SK-N-SH (cell line): ENCODE measurements at regions not wholly inside any gene's neighbourhood (a gene's known extent, or its start where the extent isn't known, plus 50 kb on each side); places are given as distances from the start of the nearest gene placed in this dataset.
A peak's percentile ranks its signal among the peaks of the same experiment; 100 is the strongest.

Experiments
- CTCF ChIA-PET: fragments of 300-600, 350-600 bp; formaldehyde crosslinking; extraction: SDS; loops from one replicate; lab custom pipeline; 2021; lab: Yijun Ruan, JAX
- POLR2A ChIA-PET: fragments of 350-600 bp; sonication (Branson Sonifier 250); formaldehyde crosslinking; extraction: SDS; loops from one replicate; lab custom pipeline; 2020; ENCODE audit warnings: antibody characterized with exemption, inconsistent platforms; lab: Yijun Ruan, JAX
- DNase-seq: peaks from one replicate; pipeline ENCODE4 v3.0.0; 2012
- H2AFZ ChIP-seq: fragments of 200-600 bp; sonication (generic); 2 replicates; pipeline ENCODE4 v1.8.1; 2016; ENCODE audit warnings: antibody characterized with exemption, mild to moderate bottlenecking, low read depth
- H3F3A ChIP-seq: fragments of 200-600 bp; sonication (generic); replicated peaks from 2 replicates; pipeline ENCODE3; 2016; ENCODE audit warnings: antibody characterized with exemption, mild to moderate bottlenecking; ENCODE audit not compliant: insufficient read depth
- H3K27ac ChIP-seq, 2 experiments: fragments of 200-500 bp in 1 of 2; fragments of 200-600 bp in 1 of 2; sonication (Bioruptor generic) in 1 of 2; sonication (generic), shearing (Covaris generic) in 1 of 2; 2 replicates each; pipeline versions ENCODE4 v1.5.1 to v1.6.1; 2014 to 2016; ENCODE audit warnings: low read depth in 2 of 2, inconsistent platforms in 1 of 2, low read length in 1 of 2, mild to moderate bottlenecking in 1 of 2, mixed read lengths in 1 of 2
- H3K27me3 ChIP-seq: fragments of 200-600 bp; sonication (generic), shearing (Covaris generic); 2 replicates; pipeline ENCODE4 v1.6.1; 2016; ENCODE audit warnings: mixed run types; ENCODE audit not compliant: insufficient read depth
- H3K36me3 ChIP-seq, 2 experiments: fragments of 200-500 bp in 1 of 2; fragments of 200-600 bp in 1 of 2; sonication (Bioruptor generic) in 1 of 2; sonication (generic) in 1 of 2; replicated peaks in 1 of 2; 2 replicates each; pipeline versions ENCODE3 to v1.5.1; 2014 to 2016; ENCODE audit warnings: low read length in 1 of 2, mild to moderate bottlenecking in 1 of 2; ENCODE audit not compliant: insufficient read depth in 2 of 2, control insufficient read depth in 1 of 2
- H3K4me1 ChIP-seq, 2 experiments: fragments of 200-500 bp in 1 of 2; fragments of 200-600 bp in 1 of 2; sonication (Bioruptor generic) in 1 of 2; sonication (generic), shearing (Covaris generic) in 1 of 2; 2 replicates each; pipeline versions ENCODE4 v1.5.1 to v1.6.1; 2014 to 2016; ENCODE audit warnings: low read depth in 1 of 2, low read length in 1 of 2, mixed run types in 1 of 2; ENCODE audit not compliant: insufficient read depth in 2 of 2, control insufficient read depth in 1 of 2
- H3K4me2 ChIP-seq: fragments of 200-600 bp; sonication (generic), shearing (Covaris generic); 2 replicates; pipeline ENCODE4 v1.6.1; 2017; ENCODE audit warnings: mixed run types
- H3K4me3 ChIP-seq, 2 experiments: fragments of 200-500 bp in 1 of 2; fragments of 200-600 bp in 1 of 2; sonication (Bioruptor generic) in 1 of 2; sonication (generic), shearing (Covaris generic) in 1 of 2; 2 replicates each; pipeline versions ENCODE4 v1.5.1 to v1.8.1; 2014 to 2016; ENCODE audit warnings: low read depth in 2 of 2, inconsistent platforms in 1 of 2, low read length in 1 of 2, mild to moderate bottlenecking in 1 of 2, mixed read lengths in 1 of 2, moderate library complexity in 1 of 2
- H3K79me2 ChIP-seq: fragments of 200-600 bp; sonication (generic); 2 replicates; pipeline ENCODE4 v1.8.1; 2017; ENCODE audit warnings: mild to moderate bottlenecking; ENCODE audit not compliant: insufficient read depth
- H3K9ac ChIP-seq: fragments of 200-600 bp; sonication (generic); 2 replicates; pipeline ENCODE4 v1.6.1; 2017; ENCODE audit warnings: mixed run types
- H3K9me2 ChIP-seq: fragments of 200-600 bp; sonication (generic); 2 replicates; pipeline ENCODE4 v1.6.1; 2017; ENCODE audit warnings: mixed run types
- H3K9me3 ChIP-seq: fragments of 200-600 bp; sonication (generic); 2 replicates; pipeline ENCODE4 v1.6.1; 2017; ENCODE audit warnings: mixed run types, mild to moderate bottlenecking, moderate library complexity
- H4K20me1 ChIP-seq: fragments of 200-600 bp; sonication (generic); 2 replicates; pipeline ENCODE4 v1.6.1; 2017; ENCODE audit warnings: mild to moderate bottlenecking, mixed run types; ENCODE audit not compliant: insufficient read depth
- EP300 ChIP-seq, 2 experiments: IDR thresholded peaks; 2 replicates each; pipeline versions ENCODE4 v1.4.0 to v1.6.1; 2012; ENCODE audit warnings: borderline replicate concordance in 1 of 2, low read depth in 1 of 2, low read length in 1 of 2
- FOSL2 ChIP-seq: IDR thresholded peaks from 2 replicates; pipeline ENCODE4 v1.4.0; 2012; ENCODE audit warnings: low read depth, mild to moderate bottlenecking, moderate library complexity, borderline replicate concordance
- GATA2 ChIP-seq: sonication (generic); formaldehyde crosslinking; IDR thresholded peaks from 2 replicates; pipeline ENCODE4 v1.5.0; 2020; ENCODE audit warnings: mild to moderate bottlenecking, missing genetic modification reagents
- REST ChIP-seq: IDR thresholded peaks from 2 replicates; pipeline ENCODE4 v1.6.1; 2012; ENCODE audit warnings: mild to moderate bottlenecking, low read depth, low read length, moderate library complexity
- RXRA ChIP-seq: IDR thresholded peaks from 2 replicates; pipeline ENCODE4 v1.4.0; 2012; ENCODE audit warnings: low read depth, mild to moderate bottlenecking, borderline replicate concordance
- SMC3 ChIP-seq: IDR thresholded peaks from 2 replicates; pipeline ENCODE4 v1.6.1; 2012; ENCODE audit warnings: low read depth, low read length, improper control_type of control experiment
- USF1 ChIP-seq: IDR thresholded peaks from 2 replicates; pipeline ENCODE4 v1.4.0; 2012; ENCODE audit warnings: low read depth, borderline replicate concordance
- WGBS: methylation state at CpG from one replicate; pipeline ENCODE4 v1.1.6; 2017; ENCODE audit warnings: low lambda C conversion rate; 5-methylcytosine and 5-hydroxymethylcytosine counted together
- TF ChIP-seq, protein P1 (sequence below): fragments of 150-350 bp; IDR thresholded peaks from 2 replicates; pipeline ENCODE4 v1.6.1; 2017; ENCODE audit warnings: antibody characterized with exemption, low read length, low read depth, borderline replicate concordance
- TF ChIP-seq, protein P2 (sequence below): IDR thresholded peaks from 2 replicates; pipeline ENCODE4; 2012
- TF ChIP-seq, protein P3 (sequence below): fragments of 150-350 bp; IDR thresholded peaks from 2 replicates; pipeline ENCODE4 v1.6.1; 2016; ENCODE audit warnings: mild to moderate bottlenecking, low read depth, low read length

DNA sequence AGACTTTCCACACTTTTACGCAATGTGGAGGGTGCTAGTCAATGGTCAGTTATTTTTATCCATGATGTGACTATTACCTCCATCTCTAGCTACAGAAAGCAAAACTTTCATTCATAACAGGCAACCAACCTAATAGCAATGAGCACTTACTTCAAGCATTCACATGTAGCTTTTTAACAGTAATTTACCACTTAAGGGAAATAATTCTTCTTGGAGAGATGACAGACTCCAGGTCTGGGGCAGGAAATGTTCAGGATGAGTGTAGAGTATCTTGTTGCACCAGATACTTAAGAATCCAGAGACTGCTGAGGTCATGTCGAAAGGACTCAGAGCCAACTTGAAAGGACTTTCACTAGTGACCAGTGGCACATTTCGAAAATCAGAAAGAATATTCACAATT is 347.6 kb downstream of the CHRM3 start (continued):
- TF ChIP-seq USF1 (no peak), SMC3 (no peak)
- TF ChIP-seq, all 33 proteins: peak for 10

DNA sequence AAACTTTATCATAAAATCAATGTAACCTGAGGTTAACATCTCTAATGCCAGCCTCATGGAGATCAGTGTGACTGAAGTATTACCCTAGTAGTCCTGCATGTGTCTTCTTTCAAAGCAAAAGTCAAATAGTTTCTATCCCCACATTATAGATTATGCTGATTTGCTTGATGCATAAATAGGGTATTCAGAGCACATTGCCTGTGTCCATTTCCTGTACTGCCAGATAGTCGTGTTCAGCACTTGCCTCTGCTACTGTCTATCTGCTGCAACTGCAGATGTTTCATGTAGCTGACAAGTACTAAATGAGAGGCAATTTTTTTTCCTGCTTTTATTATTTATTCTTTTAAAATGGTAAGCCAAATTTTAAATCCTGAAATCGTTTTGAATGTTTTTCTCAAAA is 348.7 kb downstream of the CHRM3 start:
- H3K4me3 ChIP-seq, result no peak overlapping the region
- WGBS, result 0% methylated on average over 2 of the region's 2 CpGs
- H3F3A ChIP-seq, result peaks cover 8% of the 10 kb centered on the region
- H3K36me3 ChIP-seq, result no peaks in the 10 kb centered on the region
- H3K9me3 ChIP-seq, result no peaks in the 10 kb centered on the region
- no peak for TF ChIP-seq REST
- TF ChIP-seq GATA2 (CRISPR knock-in tag), result peak; percentile 52; the same call in 1 of the 2 replicates
- TF ChIP-seq, protein P1, sequence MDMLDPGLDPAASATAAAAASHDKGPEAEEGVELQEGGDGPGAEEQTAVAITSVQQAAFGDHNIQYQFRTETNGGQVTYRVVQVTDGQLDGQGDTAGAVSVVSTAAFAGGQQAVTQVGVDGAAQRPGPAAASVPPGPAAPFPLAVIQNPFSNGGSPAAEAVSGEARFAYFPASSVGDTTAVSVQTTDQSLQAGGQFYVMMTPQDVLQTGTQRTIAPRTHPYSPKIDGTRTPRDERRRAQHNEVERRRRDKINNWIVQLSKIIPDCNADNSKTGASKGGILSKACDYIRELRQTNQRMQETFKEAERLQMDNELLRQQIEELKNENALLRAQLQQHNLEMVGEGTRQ, result no peak
- no peak for TF ChIP-seq RXRA
- TF ChIP-seq, protein P2, sequence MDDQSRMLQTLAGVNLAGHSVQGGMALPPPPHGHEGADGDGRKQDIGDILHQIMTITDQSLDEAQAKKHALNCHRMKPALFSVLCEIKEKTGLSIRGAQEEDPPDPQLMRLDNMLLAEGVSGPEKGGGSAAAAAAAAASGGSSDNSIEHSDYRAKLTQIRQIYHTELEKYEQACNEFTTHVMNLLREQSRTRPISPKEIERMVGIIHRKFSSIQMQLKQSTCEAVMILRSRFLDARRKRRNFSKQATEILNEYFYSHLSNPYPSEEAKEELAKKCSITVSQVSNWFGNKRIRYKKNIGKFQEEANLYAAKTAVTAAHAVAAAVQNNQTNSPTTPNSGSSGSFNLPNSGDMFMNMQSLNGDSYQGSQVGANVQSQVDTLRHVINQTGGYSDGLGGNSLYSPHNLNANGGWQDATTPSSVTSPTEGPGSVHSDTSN, result no peak
- no peak for TF ChIP-seq FOSL2
- TF ChIP-seq, protein P3, sequence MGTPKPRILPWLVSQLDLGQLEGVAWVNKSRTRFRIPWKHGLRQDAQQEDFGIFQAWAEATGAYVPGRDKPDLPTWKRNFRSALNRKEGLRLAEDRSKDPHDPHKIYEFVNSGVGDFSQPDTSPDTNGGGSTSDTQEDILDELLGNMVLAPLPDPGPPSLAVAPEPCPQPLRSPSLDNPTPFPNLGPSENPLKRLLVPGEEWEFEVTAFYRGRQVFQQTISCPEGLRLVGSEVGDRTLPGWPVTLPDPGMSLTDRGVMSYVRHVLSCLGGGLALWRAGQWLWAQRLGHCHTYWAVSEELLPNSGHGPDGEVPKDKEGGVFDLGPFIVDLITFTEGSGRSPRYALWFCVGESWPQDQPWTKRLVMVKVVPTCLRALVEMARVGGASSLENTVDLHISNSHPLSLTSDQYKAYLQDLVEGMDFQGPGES, result no peak
- peak in 1 of 2 experiments; percentile 43; a peak in 1 of 4 replicates for TF ChIP-seq EP300 (IDR thresholded peaks at IDR 0.05; ENCODE audit: borderline replicate concordance in 1 of 2, low read depth in 1 of 2, low read length in 1 of 2)
- DNase-seq, result peak; percentile 17
- ChIA-PET CTCF (no interaction called here), POLR2A (no interaction called here)
- H2AFZ ChIP-seq, result peak overlapping the region; percentile 58; the same call in 1 of the 2 replicates
- H3K79me2 ChIP-seq, result no peaks in the 10 kb centered on the region
- no peak overlapping the region for H3K9ac ChIP-seq
- 0 out of 2 replicates have a peak overlapping the region, but pooled peaks have one; percentile 4 for H3K4me2 ChIP-seq
- peak overlapping the region; percentile 52 to 98; a peak in 3 of 4 replicates for H3K27ac ChIP-seq
- peaks cover 16 to 54% of the 10 kb centered on the region in 2 experiments for H3K4me1 ChIP-seq
- H3K27me3 ChIP-seq, result no peaks in the 10 kb centered on the region
- no peaks in the 10 kb centered on the region for H4K20me1 ChIP-seq
- H3K9me2 ChIP-seq, result no peaks in the 10 kb centered on the region
